ENCODE measurements at regions not wholly inside any gene's neighbourhood (a gene's known extent, or its start where the extent isn't known, plus 50 kb on each side); places are given as distances from the start of the nearest gene placed in this dataset.

DNA sequence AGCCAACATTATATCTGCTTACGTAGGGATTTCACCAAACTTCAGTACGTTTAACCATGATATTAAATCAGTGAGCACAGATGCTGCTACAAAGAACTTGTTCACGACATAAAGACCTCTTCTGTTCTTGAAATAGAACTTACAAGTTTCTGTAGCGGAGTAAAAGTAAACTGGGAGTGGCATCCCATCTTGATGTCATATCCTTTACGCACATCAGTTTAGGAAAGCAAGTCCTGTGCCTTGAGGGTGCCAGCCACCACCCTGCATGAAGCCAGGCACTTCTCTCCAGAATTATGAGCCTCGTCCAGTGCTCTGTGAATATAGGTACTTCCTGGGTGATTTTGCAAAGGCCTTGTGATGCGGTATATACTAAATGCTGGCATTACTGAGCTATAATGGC lies 122.6 kb downstream of the BTBD3 start:
- no peaks in the 10 kb centered on the region for H3K9me3 ChIP-seq
- H3K36me3 ChIP-seq = no peaks in the 10 kb centered on the region
- intact Hi-C loops (cut with DNase I) = no loop called here
- TF ChIP-seq, protein P1, sequence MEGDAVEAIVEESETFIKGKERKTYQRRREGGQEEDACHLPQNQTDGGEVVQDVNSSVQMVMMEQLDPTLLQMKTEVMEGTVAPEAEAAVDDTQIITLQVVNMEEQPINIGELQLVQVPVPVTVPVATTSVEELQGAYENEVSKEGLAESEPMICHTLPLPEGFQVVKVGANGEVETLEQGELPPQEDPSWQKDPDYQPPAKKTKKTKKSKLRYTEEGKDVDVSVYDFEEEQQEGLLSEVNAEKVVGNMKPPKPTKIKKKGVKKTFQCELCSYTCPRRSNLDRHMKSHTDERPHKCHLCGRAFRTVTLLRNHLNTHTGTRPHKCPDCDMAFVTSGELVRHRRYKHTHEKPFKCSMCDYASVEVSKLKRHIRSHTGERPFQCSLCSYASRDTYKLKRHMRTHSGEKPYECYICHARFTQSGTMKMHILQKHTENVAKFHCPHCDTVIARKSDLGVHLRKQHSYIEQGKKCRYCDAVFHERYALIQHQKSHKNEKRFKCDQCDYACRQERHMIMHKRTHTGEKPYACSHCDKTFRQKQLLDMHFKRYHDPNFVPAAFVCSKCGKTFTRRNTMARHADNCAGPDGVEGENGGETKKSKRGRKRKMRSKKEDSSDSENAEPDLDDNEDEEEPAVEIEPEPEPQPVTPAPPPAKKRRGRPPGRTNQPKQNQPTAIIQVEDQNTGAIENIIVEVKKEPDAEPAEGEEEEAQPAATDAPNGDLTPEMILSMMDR (IDR thresholded peaks at IDR 0.05) = no peak
- TF ChIP-seq POLR2A (IDR thresholded peaks at IDR 0.05) = no peak
- TF ChIP-seq EP300 (IDR thresholded peaks at IDR 0.05) = no peak
- H3K27me3 ChIP-seq = no peaks in the 10 kb centered on the region
- H3K27ac ChIP-seq = no peak overlapping the region
- no peaks in the 10 kb centered on the region for H3K4me1 ChIP-seq (ENCODE audit: insufficient read depth)
- WGBS, 3 donors = 88 to 93% (median 92%) methylated on average over 7 of the region's 7 CpGs
- no peak overlapping the region for H3K4me3 ChIP-seq
- no peak for DNase-seq

- Histone ChIP-seq H3K27me3 (no peaks in the 10 kb centered on the region), H3K9me3 (no peaks in the 10 kb centered on the region), H3K27ac (no peak overlapping the region), H3K4me3 (no peak overlapping the region), H3K4me1 (ENCODE audit: insufficient read depth) (no peaks in the 10 kb centered on the region), H3K36me3 (no peaks in the 10 kb centered on the region)
- intact Hi-C loops (cut with DNase I) = no loop called here
- DNase-seq = no peak
- TF ChIP-seq EP300 (IDR thresholded peaks at IDR 0.05) = no peak
- TF ChIP-seq, protein P1 (IDR thresholded peaks at IDR 0.05) = no peak
- TF ChIP-seq POLR2A (IDR thresholded peaks at IDR 0.05) = no peak
Measured at GRCh38 chr20:12044969-12045368, 127.3 kb downstream of the BTBD3 start.

DNA sequence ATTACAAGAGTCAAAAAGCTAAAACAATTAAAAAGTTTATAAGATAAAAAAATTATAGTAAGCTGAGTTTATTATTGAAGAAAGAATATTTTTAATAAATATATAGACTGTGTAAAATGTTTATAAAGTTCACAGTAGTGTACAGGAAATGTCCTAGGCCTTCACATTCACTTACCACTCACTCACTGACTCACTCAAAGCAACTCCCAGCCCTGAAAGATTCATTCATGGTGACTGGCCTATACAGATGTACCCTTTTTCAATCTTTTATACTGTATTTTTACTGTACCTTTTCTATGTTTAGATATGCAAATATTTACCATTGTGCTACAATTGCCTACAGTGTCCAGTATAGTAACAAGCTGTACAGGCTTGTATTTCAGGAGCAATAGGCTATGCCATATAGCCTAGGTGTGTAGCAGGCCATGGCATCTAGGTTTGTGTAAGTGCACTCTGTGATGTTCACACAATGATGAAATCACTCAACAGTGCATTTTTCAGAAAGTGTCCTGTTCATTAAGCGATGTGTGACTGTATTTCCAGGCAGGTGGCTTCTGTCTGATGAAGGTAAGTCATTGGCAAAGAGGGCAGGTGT lies 130.2 kb downstream of the BTBD3 start:
- DNase-seq = no peak
- 96 to 100% (median 100%) methylated on average over 1 of the region's 1 CpG for WGBS, 3 donors
- no peaks in the 10 kb centered on the region for H3K9me3 ChIP-seq
- H3K4me3 ChIP-seq = no peak overlapping the region
- no peaks in the 10 kb centered on the region for H3K27me3 ChIP-seq
- no peaks in the 10 kb centered on the region for H3K4me1 ChIP-seq (ENCODE audit: insufficient read depth)
- intact Hi-C loops (cut with DNase I) = no loop called here
- TF ChIP-seq POLR2A (IDR thresholded peaks at IDR 0.05) = no peak
- TF ChIP-seq, protein P1 (IDR thresholded peaks at IDR 0.05) = no peak
- no peak for TF ChIP-seq EP300 (IDR thresholded peaks at IDR 0.05)
- H3K27ac ChIP-seq = no peak overlapping the region
- H3K36me3 ChIP-seq = no peaks in the 10 kb centered on the region

- TF ChIP-seq, protein P1 (IDR thresholded peaks at IDR 0.05) = no peak
- TF ChIP-seq POLR2A (IDR thresholded peaks at IDR 0.05) = no peak
- no peak for TF ChIP-seq EP300 (IDR thresholded peaks at IDR 0.05)
- WGBS, 3 donors = 74 to 88% (median 84%) methylated on average over 2 of the region's 2 CpGs
- intact Hi-C loops (cut with DNase I) = no loop called here
- Histone ChIP-seq H3K27me3 (no peaks in the 10 kb centered on the region), H3K9me3 (no peaks in the 10 kb centered on the region), H3K27ac (no peak overlapping the region), H3K36me3 (no peaks in the 10 kb centered on the region), H3K4me3 (no peak overlapping the region), H3K4me1 (ENCODE audit: insufficient read depth) (no peaks in the 10 kb centered on the region)
- no peak for DNase-seq
Measured at GRCh38 chr20:12049125-12049524, 131.4 kb downstream of the BTBD3 start.
